NCI-H187 (cell line): ENCODE measurements at regions not wholly inside any gene's neighbourhood (a gene's known extent, or its start where the extent isn't known, plus 50 kb on each side); places are given as distances from the start of the nearest gene placed in this dataset.
"Not testable (repeated sequence)": the region's sequence is repeated elsewhere in the genome, so short reads cannot be mapped to it uniquely, and the experiment has no call there.

ENCODE experiments used
- DNase-seq, 2 experiments: peaks; one replicate each; lab custom pipeline; 2025; lab: John Stamatoyannopoulos, UW

DNA sequence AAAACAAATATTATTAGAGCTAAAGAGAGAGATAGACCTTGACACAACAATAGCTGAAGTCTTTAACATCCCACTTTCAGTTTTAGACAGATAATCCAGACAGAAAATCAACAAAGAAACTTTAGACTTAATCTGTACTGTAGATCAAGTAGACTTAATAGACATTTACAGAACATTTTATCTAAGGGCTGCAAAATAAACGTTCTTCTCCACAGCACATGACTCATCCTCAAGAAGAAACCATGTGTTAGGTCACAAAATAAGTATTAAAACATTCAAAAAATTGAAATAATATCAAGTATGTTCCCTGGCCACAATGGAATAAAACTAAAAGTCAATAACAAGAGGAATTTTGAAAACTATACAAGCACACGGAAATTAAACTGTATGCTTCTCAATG is 1510.3 kb upstream of the PCDH10 start:
- no peak for DNase-seq

DNA sequence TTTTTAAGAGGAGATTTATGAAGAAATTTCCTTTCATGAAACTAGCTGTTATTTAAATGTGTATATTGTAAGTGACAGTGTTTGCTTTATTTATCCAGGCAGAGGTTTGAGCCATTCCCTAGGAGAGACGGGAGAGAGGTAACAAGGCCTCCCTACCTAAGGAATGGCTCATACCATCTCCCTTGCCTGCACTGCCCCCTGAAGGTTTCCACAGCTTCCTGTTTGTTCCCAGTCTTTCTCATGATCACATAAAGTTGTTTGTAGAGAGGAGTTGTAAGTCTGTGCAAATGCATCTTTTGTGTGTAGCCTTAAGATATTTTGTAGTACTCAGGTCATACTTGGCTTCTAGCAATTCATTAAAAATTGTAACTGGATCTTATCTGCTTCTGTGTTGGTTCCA is 1504.5 kb upstream of the PCDH10 start:
- DNase-seq = no peak

DNA sequence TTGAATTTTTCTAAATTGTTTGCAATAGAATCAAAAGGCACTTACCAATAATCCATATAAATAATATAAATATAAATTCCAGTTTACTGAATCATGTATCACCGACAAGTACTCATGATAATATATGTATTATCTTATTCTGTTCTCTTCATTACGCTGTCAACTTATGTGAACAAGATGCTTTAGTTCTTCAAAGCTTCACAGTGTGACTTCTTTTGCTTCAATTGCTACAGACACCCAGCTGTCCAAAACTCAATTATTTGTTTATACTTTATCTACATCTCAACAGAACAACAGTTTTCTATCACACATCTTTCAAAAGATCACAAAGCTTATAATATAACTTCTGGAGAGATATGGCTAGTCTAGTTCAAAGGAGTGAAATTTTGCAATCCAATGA is 1499.9 kb upstream of the PCDH10 start:
- no peak for DNase-seq

DNA sequence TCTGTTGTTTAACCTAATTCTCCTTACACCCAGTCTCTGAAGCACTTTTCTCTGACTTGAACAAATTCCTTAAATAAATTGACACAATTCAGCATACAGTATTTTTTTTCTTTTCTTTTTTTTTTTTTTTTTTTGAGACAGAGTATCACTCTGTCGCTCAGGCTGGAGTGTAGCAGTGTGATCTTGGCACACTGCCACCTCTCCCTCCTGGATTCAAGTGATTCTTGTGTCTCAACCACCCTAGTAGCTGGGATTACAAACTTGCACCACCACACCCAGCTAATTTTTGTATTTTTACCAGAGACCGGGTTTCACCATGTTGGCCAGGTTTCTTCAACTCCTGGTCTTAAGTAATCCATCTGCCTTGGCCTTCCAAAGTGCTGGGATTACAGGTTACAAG is 1498.1 kb upstream of the PCDH10 start:
- no peak for DNase-seq

DNA sequence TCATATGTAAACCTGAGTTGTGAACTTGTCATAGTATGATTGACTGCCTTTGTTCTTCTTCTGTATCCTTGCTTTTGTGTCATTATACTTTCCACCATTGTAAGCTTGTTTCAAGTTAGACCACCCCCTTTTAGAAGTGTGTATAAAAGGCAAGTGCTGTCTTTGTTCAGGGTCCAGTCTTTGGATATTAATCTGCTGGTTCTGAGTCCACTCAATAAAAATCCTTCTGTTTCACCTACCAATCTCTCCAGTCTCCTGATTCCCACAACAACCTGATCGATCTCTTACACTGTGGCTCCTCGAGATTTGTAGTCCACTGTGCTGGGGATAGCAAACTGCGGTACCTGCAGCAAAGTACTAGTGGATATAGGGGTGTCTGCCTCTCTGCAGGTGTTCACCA is 1465.8 kb upstream of the PCDH10 start:
- DNase-seq = not testable (repeated sequence)

DNA sequence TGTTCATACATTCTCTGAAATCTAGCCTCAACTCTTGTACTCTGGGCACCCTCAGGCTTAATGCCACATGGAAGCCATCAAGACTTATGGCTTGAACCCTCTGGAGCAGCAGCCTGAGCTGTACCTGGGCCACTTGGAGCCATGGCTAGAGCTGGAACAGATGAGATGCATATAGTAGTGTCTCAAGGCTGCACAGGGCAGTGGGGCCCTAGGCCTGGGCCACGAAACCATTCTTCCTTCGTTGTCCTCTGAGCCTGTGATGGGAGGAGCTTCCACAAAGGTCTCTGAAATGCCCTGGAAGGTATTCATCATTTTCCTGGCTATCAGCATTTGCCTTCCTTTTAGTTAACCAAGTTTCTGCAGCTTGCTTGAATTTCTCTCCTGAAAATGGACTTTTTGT is 1427.2 kb upstream of the PCDH10 start:
- DNase-seq = no peak

DNA sequence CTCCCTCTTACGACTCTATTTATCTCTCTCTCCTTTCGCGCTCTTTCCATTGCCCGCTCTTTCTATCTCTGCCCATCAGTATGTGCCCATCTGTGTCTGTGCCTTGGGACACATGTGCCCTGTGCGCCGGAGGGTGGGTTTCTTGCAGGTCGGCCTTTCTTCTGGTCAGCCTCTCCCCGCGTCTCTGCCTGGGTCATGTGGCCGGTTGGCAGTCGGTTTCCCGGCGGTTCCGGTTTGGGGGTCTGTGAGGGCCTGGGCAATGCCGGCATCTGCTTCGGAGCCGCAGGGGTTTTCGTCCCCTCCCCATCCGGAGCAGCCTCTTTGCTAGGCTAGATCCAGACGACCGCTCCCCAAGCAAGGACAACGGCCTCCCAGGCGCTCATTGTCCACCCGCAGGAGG is 1426.0 kb upstream of the PCDH10 start:
- not testable (repeated sequence) for DNase-seq

DNA sequence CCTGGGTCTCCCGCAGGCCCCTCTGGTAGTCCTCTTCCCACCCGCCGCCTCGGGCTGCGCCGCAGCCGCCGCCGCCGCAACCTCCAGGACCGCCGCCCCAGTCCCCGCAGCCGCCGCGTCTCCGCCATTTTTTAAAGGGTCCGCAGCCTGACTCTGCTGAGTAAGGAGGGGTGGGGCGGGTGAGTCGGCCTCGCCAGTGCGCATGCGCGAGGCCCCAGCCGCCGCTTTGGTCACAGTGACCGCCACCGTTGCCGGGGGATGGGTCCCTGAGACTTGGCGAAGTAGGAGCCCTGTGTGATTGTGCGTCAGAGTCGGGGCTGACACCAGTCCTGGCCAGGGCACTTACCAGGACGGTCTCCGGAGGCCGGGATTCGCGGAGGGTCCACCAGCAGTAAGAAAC is 1424.2 kb upstream of the PCDH10 start:
- DNase-seq = not testable (repeated sequence)

DNA sequence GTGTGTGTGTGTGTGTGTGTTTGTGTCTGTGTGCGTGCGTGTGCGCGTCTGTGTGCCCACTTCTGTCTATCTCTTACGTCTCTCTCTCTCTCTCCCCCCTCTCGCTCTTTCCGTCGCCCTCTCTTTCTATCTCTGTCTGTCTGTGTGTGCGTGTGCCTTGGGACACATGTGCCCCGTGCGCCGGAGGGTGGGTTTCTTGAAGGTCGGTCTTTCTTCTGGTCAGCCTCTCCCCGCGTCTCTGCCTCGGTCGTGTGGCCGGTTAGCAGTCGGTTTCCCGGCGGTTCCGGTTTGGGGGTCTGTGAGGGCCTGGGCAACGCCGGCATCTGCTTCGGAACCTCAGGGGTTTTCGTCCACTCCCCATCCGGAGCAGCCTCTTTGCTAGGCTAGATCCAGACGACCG is 1423.6 kb upstream of the PCDH10 start:
- not testable (repeated sequence) for DNase-seq

DNA sequence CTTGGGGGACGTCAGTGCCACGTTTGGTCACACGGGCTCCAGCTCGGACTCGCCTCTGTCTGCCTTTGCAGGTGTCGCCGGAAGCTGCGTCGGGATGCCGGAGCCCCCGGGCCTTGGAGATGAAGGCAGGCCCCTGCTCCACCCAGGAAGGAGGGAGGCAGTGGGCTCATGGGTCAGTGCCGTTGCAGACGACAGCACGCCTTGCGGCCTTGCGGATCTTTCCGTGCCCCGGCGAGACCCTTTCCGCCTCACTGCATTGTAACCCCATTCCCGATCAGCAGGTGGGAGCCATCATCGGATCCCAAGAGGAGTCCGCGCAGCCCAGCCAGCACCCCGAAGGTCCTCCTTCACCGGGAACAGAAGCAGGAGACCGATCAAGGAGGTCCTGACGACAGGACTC is 1422.2 kb upstream of the PCDH10 start:
- not testable (repeated sequence) for DNase-seq

DNA sequence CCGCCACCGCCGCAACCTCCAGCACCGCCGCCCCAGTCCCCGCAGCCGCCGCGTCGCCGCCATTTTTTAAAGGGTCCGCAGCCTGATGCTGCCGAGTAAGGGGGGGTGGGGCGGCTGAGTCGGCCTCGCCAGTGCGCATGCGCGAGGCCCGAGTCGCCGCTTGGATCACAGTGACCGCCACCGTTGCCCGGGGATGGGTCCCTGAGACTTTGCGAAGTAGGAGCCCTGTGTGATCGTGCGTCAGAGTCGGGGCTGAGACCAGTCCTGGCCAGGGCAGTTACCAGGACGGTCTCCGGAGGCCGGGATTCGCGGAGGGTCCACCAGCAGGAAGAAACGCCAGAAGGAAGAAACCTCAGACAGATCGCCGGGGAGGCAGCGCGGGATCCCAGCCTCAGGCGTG is 1421.7 kb upstream of the PCDH10 start:
- not testable (repeated sequence) for DNase-seq

DNA sequence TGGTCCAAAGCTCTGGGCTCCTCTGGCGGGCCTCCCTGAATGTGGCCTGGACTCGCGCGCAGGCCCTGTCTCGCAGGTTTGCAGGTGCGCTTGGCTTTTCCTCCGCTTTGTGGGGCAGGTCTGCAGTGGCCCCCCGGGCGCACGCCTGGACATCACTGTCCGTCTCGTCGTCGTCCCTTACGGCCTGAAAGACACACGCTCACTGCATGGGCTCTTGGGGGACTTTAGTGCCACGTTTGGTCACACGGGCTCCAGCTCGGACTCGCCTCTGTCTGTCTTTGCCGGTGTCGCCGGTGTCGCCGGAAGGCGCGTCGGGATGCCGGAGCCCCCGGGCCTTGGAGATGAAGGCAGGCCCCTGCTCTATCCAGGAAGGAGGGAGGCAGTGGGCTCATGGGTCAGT is 1419.9 kb upstream of the PCDH10 start:
- DNase-seq = not testable (repeated sequence)

DNA sequence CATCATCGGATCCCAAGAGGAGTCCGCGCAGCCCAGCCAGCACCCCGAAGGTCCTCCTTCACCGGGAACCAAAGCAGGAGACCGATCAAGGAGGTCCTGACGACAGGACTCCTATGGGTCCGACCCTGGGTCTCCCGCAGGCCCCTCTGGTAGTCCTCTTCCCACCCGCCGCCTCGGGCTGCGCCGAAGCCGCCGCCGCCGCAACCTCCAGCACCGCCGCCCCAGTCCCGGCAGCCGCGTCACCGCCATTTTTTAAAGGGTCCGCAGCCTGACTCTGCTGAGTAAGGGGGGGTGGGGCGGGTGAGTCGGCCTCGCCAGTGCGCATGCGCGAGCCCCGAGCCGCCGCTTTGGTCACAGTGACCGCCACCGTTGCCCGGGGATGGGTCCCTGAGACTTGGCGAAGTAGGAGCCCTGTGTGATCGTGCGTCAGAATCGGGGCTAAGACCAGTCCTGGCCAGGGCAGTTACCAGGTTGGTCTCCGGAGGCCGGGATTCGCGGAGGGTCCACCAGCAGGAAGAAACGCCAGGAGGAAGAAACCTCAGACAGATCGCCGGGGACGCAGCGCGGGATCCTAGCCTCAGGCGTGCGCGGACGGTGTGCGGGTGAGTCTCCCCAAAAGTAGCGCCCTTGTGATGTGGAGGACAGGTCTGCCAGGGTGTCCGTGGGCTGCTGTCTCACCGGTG is 1419.2 kb upstream of the PCDH10 start:
- DNase-seq = not testable (repeated sequence)

DNA sequence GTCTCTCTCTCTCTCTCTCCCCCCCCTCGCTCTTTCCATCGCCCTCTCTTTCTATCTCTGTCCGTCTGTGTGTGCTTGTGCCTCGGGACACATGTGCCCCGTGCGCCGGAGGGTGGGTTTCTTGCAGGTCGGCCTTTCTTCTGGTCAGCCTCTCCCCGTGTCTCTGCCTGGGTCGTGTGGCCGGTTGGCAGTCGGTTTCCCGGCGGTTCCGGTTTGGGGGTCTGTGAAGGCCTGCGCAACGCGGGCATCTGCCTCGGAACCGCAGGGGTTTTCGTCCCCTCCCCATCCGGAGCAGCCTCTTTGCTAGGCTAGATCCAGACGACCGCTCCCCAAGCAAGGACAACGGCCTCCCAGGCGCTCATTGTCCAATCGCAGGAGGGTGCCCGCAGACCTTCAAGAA is 1418.5 kb upstream of the PCDH10 start:
- DNase-seq = not testable (repeated sequence)

DNA sequence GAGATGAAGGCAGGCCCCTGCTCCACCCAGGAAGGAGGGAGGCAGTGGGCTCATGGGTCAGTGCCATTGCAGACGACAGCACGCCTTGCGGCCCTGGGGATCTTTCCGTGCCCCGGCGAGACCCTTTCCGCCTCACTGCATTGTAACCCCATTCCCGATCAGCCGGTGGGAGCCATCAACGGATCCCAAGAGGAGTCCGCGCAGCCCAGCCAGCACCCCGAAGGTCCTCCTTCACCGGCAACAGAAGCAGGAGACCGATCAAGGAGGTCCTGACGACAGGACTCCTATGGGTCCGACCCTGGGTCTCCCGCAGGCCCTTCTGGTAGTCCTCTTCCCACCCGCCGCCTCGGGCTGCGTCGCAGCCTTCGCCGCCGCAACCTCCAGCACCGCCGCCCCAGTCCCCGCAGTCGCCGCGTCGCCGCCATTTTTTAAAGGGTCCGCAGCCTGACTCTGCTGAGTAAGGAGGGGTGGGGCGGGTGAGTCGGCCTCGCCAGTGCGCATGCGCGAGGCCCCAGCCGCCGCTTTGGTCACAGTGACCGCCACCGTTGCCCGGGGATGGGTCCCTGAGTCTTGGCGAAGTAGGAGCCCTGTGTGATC is 1417.0 kb upstream of the PCDH10 start:
- DNase-seq = not testable (repeated sequence)

DNA sequence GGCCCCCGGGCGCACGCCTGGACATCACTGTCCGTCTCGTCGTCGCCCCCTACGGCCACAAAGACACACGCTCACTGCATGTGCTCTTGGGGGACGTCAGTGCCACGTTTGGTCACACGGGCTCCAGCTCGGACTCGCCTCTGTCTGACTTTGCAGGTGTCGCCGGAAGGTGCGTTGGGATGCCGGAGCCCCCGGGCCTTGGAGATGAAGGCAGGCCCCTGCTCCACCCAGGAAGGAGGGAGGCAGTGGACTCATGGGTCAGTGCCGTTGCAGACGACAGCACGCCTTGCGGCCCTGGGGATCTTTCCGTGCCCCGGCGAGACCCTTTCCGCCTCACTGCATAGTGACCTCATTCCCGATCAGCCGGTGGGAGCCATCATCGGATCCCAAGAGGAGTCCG is 1414.8 kb upstream of the PCDH10 start:
- DNase-seq = not testable (repeated sequence)

DNA sequence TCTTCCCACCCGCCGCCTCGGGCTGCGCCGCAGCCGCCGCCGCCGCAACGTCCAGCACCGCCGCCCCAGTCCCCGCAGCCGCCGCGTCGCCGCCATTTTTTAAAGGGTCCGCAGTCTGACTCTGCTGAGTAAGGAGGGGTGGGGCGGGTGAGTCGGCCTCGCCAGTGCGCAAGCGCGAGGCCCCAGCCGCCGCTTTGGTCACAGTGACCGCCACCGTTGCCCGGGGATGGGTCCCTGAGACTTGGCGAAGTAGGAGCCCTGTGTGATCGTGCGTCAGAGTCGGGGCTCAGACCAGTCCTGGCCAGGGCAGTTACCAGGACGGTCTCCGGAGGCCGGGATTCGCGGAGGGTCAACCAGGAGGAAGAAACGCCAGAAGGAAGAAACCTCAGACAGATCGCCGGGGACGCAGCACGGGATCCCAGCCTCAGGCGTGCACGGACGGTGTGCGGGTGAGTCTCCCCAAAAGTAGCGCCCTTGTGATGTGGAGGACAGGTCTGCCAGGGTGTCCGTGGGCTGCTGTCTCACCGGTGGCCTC is 1414.2 kb upstream of the PCDH10 start:
- DNase-seq = not testable (repeated sequence)

DNA sequence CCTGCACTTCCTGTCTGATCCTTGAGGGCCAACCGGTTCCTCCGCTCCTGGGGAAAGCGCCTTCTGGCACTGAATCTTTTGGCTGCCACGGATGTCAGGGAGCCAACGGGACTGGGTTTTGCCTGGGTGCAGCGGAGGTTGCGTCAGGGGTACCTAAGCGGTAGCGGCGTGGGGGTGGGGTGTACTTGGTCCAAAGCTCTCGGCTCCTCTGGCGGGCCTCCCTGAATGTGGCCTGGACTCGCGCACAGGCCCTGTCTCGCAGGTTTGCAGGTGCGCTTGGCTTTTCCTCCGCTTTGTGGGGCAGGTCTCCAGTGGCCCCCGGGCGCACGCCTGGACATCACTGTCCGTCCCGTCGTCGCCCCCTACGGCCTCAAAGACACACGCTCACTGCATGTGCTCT is 1410.1 kb upstream of the PCDH10 start:
- DNase-seq = not testable (repeated sequence)

DNA sequence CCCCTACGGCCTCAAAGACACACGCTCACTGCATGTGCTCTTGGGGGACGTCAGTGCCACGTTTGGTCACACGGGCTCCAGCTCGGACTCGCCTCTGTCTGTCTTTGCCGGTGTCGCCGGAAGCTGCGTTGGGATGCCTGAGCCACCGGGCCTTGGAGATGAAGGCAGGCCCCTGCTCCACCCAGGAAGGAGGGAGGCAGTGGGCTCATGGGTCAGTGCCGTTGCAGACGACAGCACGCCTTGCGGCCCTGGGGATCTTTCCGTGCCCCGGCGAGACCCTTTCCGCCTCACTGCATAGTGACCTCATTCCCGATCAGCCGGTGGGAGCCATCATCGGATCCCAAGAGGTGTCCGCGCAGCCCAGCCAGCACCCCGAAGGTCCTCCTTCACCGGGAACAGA is 1407.3 kb upstream of the PCDH10 start:
- DNase-seq = not testable (repeated sequence)

DNA sequence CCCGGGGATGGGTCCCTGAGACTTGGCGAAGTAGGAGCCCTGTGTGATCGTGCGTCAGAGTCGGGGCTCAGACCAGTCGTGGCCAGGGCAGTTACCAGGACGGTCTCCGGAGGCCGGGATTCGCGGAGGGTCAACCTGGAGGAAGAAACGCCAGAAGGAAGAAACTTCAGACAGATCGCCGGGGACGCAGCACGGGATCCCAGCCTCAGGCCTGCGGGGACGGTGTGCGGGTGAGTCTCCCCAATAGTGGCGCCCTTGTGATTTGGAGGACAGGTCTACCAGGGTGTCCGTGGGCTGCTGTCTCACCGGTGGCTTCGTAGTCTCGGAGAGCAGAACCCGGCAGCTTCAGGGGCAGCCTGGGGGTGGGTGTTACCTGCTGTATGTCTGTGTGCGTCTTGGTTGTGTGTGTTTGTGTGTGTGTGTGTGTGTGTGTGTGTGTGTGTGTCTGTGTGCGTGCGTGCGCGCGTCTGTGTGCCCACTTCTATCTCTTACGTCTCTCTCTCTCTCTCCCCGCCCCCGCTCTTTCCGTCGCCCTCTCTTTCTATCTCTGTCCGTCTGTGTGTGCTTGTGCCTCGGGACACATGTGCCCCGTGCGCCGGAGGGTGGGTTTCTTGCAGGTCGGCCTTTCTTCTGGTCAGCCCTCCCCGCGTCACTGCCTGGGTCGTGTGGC is 1406.4 kb upstream of the PCDH10 start:
- not testable (repeated sequence) for DNase-seq

DNA sequence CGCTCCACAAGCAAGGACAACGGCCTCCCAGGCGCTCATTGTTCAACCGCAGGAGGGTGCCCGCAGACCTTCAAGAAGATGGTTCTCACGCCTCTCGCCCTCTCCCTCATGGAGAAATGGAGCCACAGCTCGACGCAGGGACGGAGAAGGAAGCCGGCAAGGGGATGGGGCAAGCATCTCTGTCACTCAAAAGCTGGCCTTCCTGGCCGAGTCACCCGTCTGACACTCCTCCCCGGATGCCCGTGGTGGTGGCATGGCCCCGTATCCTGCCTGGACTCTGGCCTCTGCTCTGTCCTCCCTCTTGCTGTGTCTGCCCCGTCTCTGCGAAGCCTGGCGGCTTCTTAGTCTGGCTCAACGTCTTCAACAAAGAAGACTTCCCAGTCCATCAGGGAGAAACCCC is 1405.7 kb upstream of the PCDH10 start:
- DNase-seq = not testable (repeated sequence)

DNA sequence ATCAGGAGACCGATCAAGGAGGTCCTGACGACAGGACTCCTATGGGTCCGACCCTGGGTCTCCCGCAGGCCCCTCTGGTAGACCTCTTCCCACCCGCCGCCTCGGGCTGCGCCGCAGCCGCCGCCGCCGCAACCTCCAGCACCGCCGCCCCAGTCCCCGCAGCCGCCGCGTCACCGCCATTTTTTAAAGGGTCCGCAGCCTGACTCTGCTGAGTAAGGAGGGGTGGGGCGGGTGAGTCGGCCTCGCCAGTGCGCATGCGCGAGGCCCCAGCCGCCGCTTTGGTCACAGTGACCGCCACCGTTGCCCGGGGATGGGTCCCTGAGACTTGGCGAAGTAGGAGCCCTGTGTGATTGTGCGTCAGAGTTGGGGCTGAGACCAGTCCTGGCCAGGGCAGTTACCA is 1401.9 kb upstream of the PCDH10 start:
- DNase-seq = not testable (repeated sequence)

DNA sequence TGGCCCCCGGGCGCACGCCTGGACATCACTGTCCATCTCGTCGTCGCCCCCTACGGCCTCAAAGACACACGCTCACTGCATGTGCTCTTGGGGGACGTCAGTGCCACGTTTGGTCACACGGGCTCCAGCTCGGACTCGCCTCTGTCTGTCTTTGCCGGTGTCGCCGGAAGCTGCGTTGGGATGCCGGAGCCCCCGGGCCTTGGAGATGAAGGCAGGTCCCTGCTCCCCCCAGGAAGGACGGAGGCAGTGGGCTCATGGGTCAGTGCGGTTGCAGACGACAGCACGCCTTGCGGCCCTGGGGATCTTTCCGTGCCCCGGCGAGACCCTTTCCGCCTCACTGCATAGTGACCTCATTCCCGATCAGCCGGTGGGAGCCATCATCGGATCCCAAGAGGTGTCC is 1399.9 kb upstream of the PCDH10 start:
- DNase-seq = not testable (repeated sequence)
